GM19438 (cell line): ENCODE measurements at regions not wholly inside any gene's neighbourhood (a gene's known extent, or its start where the extent isn't known, plus 50 kb on each side); places are given as distances from the start of the nearest gene placed in this dataset.
"Not testable (repeated sequence)": the region's sequence is repeated elsewhere in the genome, so short reads cannot be mapped to it uniquely, and the experiment has no call there.

Experiments
- ATAC-seq: cut with Tn5 transposase; IDR thresholded peaks from one replicate; pipeline ENCODE4 v1.9.1; 2021; ENCODE audit warnings: low read depth; ENCODE audit not compliant: unreplicated experiment

DNA sequence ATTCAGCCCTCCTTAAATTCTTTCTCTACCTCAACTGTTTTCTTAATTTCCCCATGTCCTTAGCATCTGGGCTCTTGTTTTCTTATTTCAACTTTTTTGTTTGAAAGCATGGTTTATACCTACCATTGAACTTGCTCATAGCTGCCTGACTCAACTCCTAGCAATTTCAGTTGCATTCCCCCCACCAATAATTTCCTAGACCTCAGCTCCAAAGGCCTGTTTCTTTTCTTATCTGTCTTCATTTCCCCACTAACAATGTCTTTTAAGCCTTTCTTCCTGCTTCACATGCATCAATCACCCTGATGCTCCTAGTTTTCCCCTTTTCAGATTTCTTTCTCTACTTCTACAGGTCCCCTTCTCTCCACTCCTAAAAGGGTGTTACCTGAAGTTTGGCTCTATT, 129.7 kb upstream of the PDE4D start:
- no peak for ATAC-seq

DNA sequence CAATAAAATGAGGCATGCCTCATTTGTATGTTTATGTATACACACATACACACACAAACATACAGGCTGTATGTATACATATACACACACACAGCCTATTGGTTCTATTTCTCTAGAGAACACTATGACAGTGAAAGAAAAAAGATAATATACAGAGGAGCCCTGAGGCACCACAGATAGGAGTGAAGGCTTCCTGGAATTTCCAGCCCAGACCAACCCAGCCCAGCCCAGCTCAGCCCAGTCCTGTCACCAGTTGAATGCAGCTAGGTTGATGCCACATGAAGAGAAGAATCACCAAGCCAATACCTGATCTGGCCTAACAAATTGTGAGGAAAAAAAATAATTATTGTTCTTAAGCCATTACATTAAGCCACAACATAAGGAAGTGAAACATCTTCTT, 126.9 kb upstream of the PDE4D start:
- ATAC-seq, result no peak

DNA sequence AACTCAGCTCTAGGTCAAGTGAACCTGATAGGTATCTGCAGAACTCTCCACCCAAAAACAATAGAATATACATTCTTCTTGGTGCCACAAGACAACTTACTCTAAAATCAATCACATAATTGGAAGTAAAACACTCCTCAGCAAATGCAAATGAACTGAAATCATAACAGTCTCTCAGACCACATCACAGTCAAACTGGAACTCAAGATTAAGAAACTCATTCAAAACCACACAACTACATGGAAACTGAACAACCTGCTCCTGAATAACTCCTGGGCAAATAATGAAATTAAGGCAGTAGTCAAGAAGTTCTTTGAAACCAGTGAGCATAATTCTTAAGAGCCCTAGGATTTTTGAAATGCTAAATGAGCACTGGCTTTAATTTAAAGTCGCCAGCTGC, 125.4 kb upstream of the PDE4D start:
- not testable (repeated sequence) for ATAC-seq

DNA sequence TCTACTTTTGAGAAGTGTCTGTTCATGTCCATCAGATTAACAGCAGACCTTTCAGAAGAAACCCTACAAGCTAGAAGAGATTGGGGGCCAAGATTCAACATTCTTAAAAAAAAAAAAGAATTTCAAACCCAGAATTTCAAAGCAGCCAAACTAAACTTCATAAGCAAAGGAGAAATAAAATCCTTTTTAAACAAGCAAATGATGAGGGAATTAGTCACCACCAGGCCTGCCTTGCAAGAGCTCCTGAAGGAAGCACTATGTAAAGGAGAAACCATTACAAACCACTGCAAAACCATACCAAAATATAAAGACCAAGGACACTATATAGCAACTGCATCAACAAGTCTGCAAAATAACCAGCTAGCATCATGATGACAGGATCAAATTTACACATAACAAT, 124.6 kb upstream of the PDE4D start:
- ATAC-seq, result no peak

DNA sequence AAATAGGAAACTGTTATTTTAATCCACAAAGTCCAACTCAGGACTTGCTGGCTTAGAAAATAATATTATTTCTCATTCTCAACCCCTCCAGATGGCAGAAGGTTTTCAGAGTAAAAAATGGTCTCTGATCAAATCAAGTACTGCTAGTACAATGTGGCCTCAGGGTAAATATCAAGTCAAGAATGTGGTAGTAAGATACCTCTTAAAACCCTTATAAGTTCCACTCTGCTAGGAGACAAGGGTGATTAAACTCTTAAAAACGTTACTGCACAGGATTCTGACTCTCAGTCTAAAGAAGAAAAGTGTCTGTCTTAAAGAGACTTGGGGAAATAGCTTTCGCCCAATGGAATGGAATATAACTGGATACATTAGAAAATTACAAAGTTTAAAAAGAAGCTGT, 120.8 kb upstream of the PDE4D start:
- ATAC-seq, result no peak

DNA sequence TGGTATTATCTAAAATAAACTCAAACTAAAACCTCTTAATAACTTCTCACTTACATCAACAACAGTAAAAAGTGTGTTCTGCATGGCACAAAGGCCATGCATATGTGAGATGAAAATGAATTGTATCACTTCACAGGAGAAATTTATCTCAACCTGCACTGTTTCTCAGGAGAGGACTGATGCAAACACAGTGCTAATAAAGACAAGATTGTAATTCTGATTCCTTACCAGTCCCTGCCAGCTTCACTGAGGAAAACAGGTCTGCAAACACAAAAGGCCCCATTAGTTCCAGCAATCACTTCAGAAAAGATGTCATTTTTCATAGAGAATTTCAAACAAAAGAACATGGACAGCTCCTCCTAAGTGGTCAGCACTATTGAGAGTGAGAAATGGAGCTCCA, 117.3 kb upstream of the PDE4D start:
- no peak for ATAC-seq

DNA sequence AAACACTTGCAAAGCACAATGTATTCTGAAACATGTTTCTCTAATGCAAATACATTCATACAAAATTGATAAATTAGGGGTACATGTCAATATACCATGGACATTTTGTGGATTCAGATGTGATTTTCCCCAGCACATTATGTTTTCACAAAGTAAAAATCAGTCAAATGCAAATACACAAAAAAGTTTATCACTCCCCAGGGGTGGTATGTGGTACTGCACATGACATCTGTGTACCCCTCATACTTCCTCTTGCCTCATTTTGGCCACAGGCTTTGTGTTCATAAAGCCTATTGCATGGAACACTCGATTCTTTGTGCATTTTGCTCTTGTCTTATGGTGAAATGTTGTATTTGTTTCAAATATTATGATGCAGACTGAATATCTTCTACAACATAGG, 116.8 kb upstream of the PDE4D start:
- ATAC-seq, result no peak

DNA sequence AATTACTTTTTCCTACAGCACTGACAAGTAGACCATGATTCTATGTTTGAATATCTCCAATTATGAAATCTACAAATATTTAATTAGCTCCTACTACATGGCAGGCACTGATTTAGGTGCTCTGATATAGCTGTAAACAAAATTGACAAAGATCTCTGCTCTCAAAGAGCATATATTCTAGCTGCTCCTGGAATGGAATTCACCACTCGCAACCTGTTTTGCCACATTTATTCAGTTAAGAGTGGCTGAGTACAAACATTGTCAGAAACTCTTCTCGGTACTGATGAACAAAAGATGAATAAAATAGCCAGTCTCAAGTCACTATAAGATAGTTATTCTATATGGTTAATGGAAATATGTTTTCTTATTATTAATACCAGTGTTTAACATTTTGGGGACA, 114.2 kb upstream of the PDE4D start:
- ATAC-seq, result no peak

DNA sequence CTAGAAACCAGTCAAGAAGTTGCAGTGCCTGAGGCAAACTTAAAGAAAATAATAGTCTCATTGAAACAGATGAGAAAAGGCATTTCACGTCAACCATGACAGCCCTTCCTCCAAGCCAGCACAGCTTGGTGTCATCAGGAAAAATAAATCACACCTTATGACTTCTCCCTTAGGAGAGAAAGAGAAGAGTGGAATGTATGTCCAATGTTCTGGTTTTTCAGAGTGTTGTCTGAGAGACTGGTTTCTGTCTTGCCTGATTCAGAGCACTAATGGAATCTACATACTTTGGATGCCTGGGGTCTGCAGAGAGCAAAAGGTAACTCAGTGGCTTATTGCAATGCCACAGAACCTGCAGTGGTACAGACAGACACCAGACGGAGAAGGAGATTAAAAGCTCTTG, 105.5 kb upstream of the PDE4D start:
- ATAC-seq, result no peak

DNA sequence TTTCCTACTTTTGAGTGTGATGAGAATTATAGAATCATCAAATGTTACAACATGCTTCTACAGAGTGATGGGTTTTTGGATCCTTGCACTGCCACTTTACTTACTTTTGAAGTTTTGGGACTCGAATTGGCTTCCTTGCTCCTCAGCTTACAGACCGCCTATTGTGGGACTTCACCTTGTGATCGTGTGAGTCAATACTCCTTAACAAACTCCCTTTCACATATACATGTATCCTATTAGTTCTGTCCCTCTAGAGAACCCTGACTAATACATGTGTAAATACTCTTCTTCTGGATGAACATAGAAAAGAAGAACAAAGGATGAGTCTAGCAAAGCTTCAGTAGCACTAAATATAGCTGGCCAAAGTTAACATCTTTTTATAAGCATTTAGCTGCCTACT, 98.7 kb upstream of the PDE4D start:
- no peak for ATAC-seq

DNA sequence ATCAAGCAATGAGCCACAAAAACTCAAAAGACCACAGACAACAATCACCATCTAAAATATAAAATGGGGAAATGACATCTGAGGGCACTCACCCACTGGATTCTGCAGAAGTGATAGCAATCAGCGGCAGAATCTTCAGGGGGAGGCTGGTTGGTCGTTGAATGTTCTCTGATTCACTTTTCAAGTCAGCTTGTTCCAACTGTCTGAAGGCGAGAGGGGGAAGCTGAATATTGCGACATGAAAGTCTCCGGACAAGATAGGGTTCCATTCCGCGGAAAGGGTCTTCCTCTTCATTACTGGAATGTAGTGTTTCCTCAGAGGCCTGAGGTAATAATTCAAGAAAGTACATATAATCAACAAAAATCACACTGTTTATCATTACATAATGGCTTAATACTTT, 94.9 kb upstream of the PDE4D start:
- no peak for ATAC-seq

DNA sequence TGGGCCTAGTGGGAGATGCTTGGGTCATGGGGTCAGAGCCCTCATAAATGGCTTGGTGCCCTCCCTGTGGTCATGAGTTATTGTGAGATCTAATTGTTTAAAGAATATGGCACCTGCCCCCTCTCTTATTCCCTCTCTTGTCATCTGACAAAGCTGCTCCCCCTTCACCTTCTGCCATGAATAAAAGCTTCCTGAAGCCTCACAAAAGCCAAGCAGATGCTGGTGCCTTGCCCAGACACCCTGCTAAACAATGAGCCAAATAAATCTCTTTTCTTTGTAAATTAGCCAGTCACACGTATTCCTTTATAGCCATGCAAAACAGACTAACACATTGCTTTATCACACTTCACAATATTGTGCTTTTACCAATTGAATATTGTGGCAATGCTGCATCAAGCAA, 82.8 kb upstream of the PDE4D start:
- no peak for ATAC-seq

DNA sequence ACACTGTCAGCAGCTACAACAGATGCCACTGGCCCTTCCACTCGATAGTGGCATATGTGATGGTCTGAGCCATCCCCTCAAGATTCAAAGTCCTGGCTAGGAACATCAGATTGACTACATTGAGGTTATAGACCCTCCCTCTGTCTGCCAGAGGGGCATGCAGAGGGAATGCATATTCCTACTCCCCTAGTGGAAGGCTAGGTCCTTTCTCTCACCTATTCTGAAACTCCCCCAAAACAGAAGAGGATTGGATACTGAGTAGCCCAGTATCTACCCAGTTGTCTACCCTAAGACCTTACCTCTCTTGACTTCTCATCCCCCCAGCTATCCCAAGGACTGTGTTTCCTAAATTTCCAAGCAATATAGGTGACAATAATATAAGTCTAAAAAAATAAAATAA, 78.5 kb upstream of the PDE4D start:
- ATAC-seq, result no peak

DNA sequence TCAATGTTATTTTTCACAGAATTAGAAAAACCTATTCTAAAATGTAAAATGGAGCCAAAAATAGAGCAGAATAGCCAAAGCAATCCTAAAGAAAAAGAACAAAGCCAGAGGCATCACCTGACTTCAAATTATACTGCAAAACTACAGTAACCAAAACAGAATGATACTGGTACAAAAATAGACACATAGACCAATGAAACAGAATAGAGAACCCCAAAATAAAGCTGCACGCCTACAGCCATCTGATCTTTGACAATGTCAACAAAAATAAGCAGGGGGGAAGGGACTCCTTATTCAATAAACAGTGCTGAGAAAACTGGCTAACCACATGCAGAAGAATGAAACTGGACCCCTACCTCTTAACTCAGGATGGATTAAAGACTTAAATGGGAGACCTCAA, 65.8 kb upstream of the PDE4D start:
- ATAC-seq, result no peak

DNA sequence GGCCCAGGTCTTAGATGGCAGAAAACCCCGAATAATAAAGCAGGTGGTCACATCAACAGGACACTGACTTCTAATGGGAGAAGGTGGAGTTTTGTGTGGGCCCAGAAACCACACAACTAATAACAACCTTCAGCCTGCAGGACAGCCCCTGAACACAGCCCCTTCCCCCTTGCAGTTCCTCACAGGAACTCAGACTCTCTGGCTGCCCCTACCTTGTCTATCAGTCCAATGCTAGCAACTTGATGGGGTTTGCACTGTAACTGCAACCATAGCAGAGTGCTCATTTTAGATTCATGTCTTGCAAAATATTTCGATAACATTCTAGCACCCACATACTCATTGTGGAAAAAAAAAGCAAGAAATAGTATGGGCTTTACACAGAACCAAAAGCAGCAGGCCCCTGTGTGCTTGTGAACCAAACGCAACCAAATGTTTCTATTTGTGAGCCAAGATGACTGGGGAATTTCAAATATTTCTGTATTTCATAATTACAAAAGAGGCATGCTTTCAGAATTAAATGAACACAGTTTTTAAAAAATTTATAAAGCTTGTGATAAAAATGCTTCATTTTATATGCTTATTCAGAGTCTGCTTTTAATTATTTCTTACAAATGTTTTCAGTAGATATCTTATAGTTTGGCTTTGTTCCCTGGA, 62.7 kb upstream of the PDE4D start:
- ATAC-seq, result no peak

DNA sequence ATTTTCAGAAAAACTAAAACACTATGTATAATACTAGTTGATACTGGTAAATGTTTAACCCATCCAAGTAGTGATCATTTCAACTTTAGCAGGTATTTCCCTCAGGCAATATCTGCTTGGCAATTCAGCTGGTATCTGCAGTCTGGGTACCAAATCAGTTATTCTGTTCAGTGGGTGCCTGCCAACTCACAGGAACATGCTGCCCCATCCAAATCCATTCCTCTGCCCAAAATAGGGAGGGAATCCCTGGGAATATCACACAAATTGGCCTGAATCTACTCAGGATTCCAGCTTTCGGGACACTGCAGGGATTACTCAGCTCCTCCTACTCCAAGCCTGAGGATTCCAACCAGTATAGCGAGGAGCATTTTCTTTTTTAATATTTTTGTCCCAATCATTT, 61.7 kb upstream of the PDE4D start:
- ATAC-seq, result no peak

DNA sequence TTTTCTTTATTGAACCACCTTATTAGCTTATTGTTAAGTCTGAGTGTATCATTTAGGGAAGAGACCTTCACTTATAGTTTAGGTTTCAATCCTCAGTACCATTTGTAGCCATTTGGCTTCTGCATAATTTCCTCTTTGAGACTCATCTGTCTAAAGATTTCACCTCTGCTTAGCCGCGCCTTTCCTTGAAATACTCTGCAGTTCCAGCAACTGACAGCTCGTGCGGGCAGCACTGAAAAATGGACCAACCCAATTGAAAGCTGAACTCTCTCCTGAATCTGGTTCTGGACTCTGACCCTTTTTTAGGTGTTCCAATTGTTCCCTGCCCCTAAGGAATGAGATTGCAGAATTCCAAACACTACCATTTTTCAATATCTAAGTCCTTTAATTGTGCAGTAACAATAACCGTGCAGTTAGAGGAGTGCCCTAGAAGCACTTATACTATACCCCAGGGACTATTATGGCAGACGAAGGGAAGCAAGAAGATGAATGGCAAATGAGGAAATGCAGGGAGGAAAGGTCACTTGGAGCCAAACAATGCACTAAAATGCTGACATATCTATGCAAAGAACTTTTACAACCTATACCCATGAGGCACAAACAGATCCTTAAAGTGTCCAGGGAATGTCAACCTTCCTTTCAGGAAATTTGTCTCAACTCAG, 50.1 kb upstream of the PDE4D start:
- ATAC-seq, result no peak
